ENCODE measurements at regions not wholly inside any gene's neighbourhood (a gene's known extent, or its start where the extent isn't known, plus 50 kb on each side); places are given as distances from the start of the nearest gene placed in this dataset.
"Not testable (repeated sequence)": the region's sequence is repeated elsewhere in the genome, so short reads cannot be mapped to it uniquely, and the experiment has no call there.

GRCh38 chr13:70253411-70253810 is 145.2 kb upstream of the KLHL1 start:
- H3K9me3 Mint-ChIP-seq, result peaks cover 43% of the 10 kb centered on the region
- H3K4me3 Mint-ChIP-seq, result no peak overlapping the region
- H3K4me1 Mint-ChIP-seq (ENCODE audit: low read depth), result no peaks in the 10 kb centered on the region
- H3K27me3 Mint-ChIP-seq (ENCODE audit: low read depth), result no peaks in the 10 kb centered on the region
- no peaks in the 10 kb centered on the region for H3K36me3 Mint-ChIP-seq (ENCODE audit: low read depth)
- DNase-seq (ENCODE audit: low spot score), result no peak
- no peak overlapping the region for H3K27ac Mint-ChIP-seq

DNA sequence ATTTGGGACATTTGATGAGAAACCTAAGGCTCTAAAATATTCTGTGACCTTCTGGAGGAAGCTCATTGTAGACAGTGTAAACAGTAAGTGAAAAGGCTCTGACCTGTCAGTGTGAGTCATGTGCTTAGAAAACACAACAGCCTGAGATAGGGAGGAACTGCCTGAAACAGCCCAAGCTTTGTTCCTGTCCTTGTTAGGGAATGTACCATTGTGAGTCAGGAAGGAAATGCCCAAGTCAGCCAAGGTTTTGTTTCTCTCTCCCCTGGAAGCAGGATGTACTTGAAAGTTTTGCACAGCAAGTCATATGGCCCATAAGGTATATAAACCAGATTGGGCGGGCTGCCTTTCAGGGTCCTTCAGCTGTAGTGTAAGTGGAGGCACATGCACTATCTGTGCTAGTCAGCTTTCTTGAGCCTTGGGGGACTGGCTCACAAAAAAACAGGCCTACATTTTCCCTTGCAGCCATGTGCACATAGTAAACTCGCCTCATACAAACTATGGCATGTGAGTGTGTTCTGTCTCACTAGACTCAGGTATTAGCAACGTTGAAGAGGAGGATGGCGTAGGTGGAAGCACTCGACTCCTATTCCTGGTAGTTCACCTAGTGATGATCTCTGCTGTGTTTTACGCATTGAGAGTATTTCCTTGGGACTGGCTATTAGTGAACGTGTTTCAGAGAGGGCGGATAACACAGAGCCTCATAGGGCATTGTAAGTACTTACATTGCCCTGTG is 141.2 kb upstream of the KLHL1 start:
- H3K4me1 Mint-ChIP-seq (ENCODE audit: low read depth), result no peaks in the 10 kb centered on the region
- no peak overlapping the region for H3K4me3 Mint-ChIP-seq
- H3K36me3 Mint-ChIP-seq (ENCODE audit: low read depth), result no peaks in the 10 kb centered on the region
- DNase-seq (ENCODE audit: low spot score), result no peak
- no peak overlapping the region for H3K27ac Mint-ChIP-seq
- H3K9me3 Mint-ChIP-seq, result peaks cover 29% of the 10 kb centered on the region
- H3K27me3 Mint-ChIP-seq (ENCODE audit: low read depth), result no peaks in the 10 kb centered on the region

DNA sequence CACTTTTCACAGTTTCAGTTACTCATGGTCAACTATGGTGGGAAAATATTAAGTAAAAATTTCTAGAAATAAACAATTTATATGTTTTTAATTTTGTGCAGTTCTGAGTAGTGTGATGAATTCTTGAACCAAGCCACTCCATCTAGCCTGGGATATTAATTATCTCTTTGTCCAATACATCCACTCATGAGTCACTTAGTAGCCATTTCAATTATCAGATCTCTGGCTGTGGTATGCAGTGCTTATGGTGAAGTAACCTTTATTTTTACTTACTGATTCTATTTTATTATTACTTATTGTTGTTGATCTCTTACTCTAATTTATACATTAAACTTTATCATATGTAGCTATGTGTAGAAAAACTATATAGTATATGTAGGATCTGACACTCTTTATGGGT is 128.9 kb upstream of the KLHL1 start:
- DNase-seq (ENCODE audit: low spot score), result no peak
- Mint-ChIP-seq H3K27ac (no peak overlapping the region), H3K4me3 (no peak overlapping the region), H3K36me3 (ENCODE audit: low read depth) (no peaks in the 10 kb centered on the region), H3K27me3 (ENCODE audit: low read depth) (no peaks in the 10 kb centered on the region), H3K4me1 (ENCODE audit: low read depth) (no peaks in the 10 kb centered on the region), H3K9me3 (peaks cover 15% of the 10 kb centered on the region)

- no peak for DNase-seq (ENCODE audit: low spot score)
- Mint-ChIP-seq H3K27me3 (ENCODE audit: low read depth) (no peaks in the 10 kb centered on the region), H3K4me3 (no peak overlapping the region), H3K36me3 (ENCODE audit: low read depth) (no peaks in the 10 kb centered on the region), H3K27ac (no peak overlapping the region), H3K4me1 (ENCODE audit: low read depth) (no peaks in the 10 kb centered on the region), H3K9me3 (peaks cover 7% of the 10 kb centered on the region)
Measured at GRCh38 chr13:70235565-70235964, 127.3 kb upstream of the KLHL1 start.

DNA sequence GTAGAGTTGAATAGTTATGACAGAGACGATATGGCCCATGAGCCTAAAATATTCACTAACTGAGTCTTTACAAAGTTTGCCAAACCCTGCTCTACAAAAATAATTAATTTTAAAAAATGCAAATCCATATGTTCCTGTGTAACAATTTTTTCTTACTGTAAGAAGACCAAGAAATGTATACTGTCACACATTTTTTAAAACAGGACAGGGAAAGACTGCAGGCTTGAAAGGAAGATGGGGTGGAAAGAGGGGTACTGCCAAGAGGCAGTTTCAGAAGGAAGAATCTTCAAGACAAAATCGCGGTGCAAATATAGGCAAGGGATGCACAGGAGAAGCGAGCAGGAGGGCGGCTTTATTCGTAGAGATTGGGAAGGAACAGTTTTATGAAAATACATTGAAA is 115.7 kb upstream of the KLHL1 start:
- DNase-seq (ENCODE audit: low spot score), result no peak
- peaks cover 12% of the 10 kb centered on the region for H3K9me3 Mint-ChIP-seq
- no peaks in the 10 kb centered on the region for H3K4me1 Mint-ChIP-seq (ENCODE audit: low read depth)
- no peaks in the 10 kb centered on the region for H3K36me3 Mint-ChIP-seq (ENCODE audit: low read depth)
- H3K4me3 Mint-ChIP-seq, result no peak overlapping the region
- no peaks in the 10 kb centered on the region for H3K27me3 Mint-ChIP-seq (ENCODE audit: low read depth)
- H3K27ac Mint-ChIP-seq, result no peak overlapping the region

DNA sequence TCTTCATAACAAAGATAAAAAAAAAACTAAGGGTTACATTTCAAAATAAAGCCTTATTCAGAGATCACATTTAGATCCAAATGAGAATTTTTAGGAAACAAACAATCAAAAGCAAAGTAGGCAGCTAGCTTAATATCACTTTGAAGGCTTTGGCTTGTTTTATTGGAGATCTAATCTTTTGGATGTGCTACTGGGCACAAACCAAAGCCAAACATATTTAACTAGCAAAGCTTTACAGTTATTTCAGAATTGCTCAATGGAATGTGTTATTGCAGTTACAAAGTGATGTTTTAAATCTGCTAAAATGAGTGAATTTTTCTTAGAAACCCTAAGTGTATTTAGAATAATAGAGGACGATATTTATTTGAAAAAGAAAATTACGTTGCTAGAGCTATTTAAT is 114.7 kb upstream of the KLHL1 start:
- no peaks in the 10 kb centered on the region for H3K36me3 Mint-ChIP-seq (ENCODE audit: low read depth)
- H3K4me3 Mint-ChIP-seq, result no peak overlapping the region
- H3K9me3 Mint-ChIP-seq, result peaks cover 12% of the 10 kb centered on the region
- H3K4me1 Mint-ChIP-seq (ENCODE audit: low read depth), result no peaks in the 10 kb centered on the region
- no peak overlapping the region for H3K27ac Mint-ChIP-seq
- DNase-seq (ENCODE audit: low spot score), result no peak
- H3K27me3 Mint-ChIP-seq (ENCODE audit: low read depth), result no peaks in the 10 kb centered on the region

DNA sequence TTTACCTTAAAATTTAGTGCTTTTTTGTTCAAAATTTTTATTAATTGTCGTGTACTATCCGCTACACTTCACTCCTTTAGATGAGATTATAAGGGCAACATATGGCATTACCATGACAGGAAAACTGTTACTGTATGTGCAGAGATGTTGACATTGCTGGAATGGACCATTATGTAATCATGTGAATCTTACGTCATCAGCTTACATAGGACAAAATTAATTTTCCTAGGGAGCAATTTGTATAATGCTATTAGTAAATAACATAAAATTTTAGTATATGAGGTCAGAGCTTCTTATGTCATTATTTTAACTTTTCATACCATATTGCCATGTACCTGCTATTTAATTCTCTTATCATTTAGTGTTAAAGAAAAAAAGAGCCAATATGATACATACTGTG is 110.4 kb upstream of the KLHL1 start:
- Mint-ChIP-seq H3K4me1 (ENCODE audit: low read depth) (no peaks in the 10 kb centered on the region), H3K36me3 (ENCODE audit: low read depth) (no peaks in the 10 kb centered on the region), H3K4me3 (no peak overlapping the region), H3K9me3 (peaks cover 6% of the 10 kb centered on the region), H3K27ac (no peak overlapping the region), H3K27me3 (ENCODE audit: low read depth) (no peaks in the 10 kb centered on the region)
- DNase-seq (ENCODE audit: low spot score), result no peak

- not testable (repeated sequence) for DNase-seq (ENCODE audit: low spot score); H3K36me3 Mint-ChIP-seq (ENCODE audit: low read depth); H3K27me3 Mint-ChIP-seq (ENCODE audit: low read depth); H3K27ac Mint-ChIP-seq; H3K4me3 Mint-ChIP-seq; H3K4me1 Mint-ChIP-seq (ENCODE audit: low read depth)
- peaks cover 14% of the 10 kb centered on the region for H3K9me3 Mint-ChIP-seq
Measured at GRCh38 chr13:70208968-70209367, 100.7 kb upstream of the KLHL1 start.

- Mint-ChIP-seq H3K27ac (no peak overlapping the region), H3K4me3 (no peak overlapping the region), H3K9me3 (peaks cover 30% of the 10 kb centered on the region), H3K36me3 (ENCODE audit: low read depth) (no peaks in the 10 kb centered on the region), H3K4me1 (ENCODE audit: low read depth) (no peaks in the 10 kb centered on the region), H3K27me3 (ENCODE audit: low read depth) (no peaks in the 10 kb centered on the region)
- DNase-seq (ENCODE audit: low spot score), result no peak
Measured at GRCh38 chr13:70206671-70207070, 98.4 kb upstream of the KLHL1 start.

- H3K4me1 Mint-ChIP-seq (ENCODE audit: low read depth), result no peaks in the 10 kb centered on the region
- no peak for DNase-seq (ENCODE audit: low spot score)
- peaks cover 29% of the 10 kb centered on the region for H3K9me3 Mint-ChIP-seq
- H3K36me3 Mint-ChIP-seq (ENCODE audit: low read depth), result no peaks in the 10 kb centered on the region
- no peak overlapping the region for H3K27ac Mint-ChIP-seq
- no peak overlapping the region for H3K4me3 Mint-ChIP-seq
- no peaks in the 10 kb centered on the region for H3K27me3 Mint-ChIP-seq (ENCODE audit: low read depth)
Measured at GRCh38 chr13:70203661-70204229, 95.5 kb upstream of the KLHL1 start.

DNA sequence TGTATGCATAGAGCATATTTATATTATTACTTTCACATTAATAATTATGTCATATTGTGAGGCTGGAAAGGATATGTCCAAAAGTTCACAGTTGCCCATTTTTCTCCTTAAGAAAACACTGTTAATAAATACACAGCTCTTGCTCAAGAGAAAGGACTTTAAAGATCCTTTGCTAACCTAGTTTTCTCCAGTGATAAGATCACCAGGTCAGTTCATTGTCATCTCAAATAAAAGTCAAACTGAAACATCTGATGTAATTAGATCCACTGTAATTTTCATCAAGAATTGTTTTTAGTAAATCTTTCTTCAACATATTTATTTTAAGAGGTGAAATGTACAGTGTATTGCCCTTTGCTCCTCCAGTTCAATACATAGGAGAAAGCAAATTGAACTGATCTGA is 82.8 kb upstream of the KLHL1 start:
- DNase-seq (ENCODE audit: low spot score), result no peak
- H3K9me3 Mint-ChIP-seq, result peaks cover 25% of the 10 kb centered on the region
- no peak overlapping the region for H3K4me3 Mint-ChIP-seq
- no peaks in the 10 kb centered on the region for H3K27me3 Mint-ChIP-seq (ENCODE audit: low read depth)
- H3K27ac Mint-ChIP-seq, result no peak overlapping the region
- H3K4me1 Mint-ChIP-seq (ENCODE audit: low read depth), result no peaks in the 10 kb centered on the region
- no peaks in the 10 kb centered on the region for H3K36me3 Mint-ChIP-seq (ENCODE audit: low read depth)

DNA sequence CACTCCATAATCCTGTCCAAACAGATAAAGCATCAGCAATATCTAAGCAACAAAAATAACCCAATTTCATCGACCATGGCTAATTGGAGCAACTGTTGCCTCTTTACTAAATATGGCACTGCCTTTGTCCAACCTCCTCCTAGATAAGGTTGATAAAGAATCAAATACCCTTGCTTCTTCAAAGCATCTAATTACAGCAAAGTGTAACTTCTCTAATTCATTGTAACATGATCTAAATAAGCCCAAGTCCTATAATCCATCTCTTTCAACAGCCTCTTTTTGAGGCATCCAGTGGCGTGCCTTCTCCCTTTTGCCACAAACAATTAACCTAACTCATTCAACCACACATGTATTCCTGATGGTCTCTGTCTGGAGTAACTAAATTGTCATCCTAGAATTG is 81.7 kb upstream of the KLHL1 start:
- H3K4me3 Mint-ChIP-seq, result no peak overlapping the region
- DNase-seq (ENCODE audit: low spot score), result no peak
- peaks cover 19% of the 10 kb centered on the region for H3K9me3 Mint-ChIP-seq
- H3K4me1 Mint-ChIP-seq (ENCODE audit: low read depth), result no peaks in the 10 kb centered on the region
- no peaks in the 10 kb centered on the region for H3K36me3 Mint-ChIP-seq (ENCODE audit: low read depth)
- H3K27me3 Mint-ChIP-seq (ENCODE audit: low read depth), result no peaks in the 10 kb centered on the region
- H3K27ac Mint-ChIP-seq, result no peak overlapping the region

GRCh38 chr13:70188567-70188966 is 80.3 kb upstream of the KLHL1 start:
- no peaks in the 10 kb centered on the region for H3K27me3 Mint-ChIP-seq (ENCODE audit: low read depth)
- H3K4me3 Mint-ChIP-seq, result no peak overlapping the region
- peaks cover 15% of the 10 kb centered on the region for H3K9me3 Mint-ChIP-seq
- H3K4me1 Mint-ChIP-seq (ENCODE audit: low read depth), result no peaks in the 10 kb centered on the region
- H3K27ac Mint-ChIP-seq, result no peak overlapping the region
- H3K36me3 Mint-ChIP-seq (ENCODE audit: low read depth), result no peaks in the 10 kb centered on the region
- no peak for DNase-seq (ENCODE audit: low spot score)

- no peaks in the 10 kb centered on the region for H3K36me3 Mint-ChIP-seq (ENCODE audit: low read depth)
- no peaks in the 10 kb centered on the region for H3K27me3 Mint-ChIP-seq (ENCODE audit: low read depth)
- H3K4me3 Mint-ChIP-seq, result no peak overlapping the region
- H3K27ac Mint-ChIP-seq, result no peak overlapping the region
- H3K9me3 Mint-ChIP-seq, result peaks cover 16% of the 10 kb centered on the region
- no peak for DNase-seq (ENCODE audit: low spot score)
- H3K4me1 Mint-ChIP-seq (ENCODE audit: low read depth), result no peaks in the 10 kb centered on the region
Measured at GRCh38 chr13:70183041-70183440, 74.8 kb upstream of the KLHL1 start.

Data from T-helper 2 cell treated with Interferon-gamma antibody and Interleukin-4, amounts not matched to agents 5 μg/mL and 100 μg/mL, for 36 hours (primary cell).